T47D (cell line): ENCODE measurements at regions not wholly inside any gene's neighbourhood (a gene's known extent, or its start where the extent isn't known, plus 50 kb on each side); places are given as distances from the start of the nearest gene placed in this dataset.
"Not testable (repeated sequence)": the region's sequence is repeated elsewhere in the genome, so short reads cannot be mapped to it uniquely, and the experiment has no call there.

Experiments
- DNase-seq, 2 experiments: peaks; one replicate each; pipeline versions ENCODE4 v3.0.0 to v3.0.0-alpha.2; 2011 to 2012; ENCODE audit warnings: low read depth in 1 of 2, low spot score in 1 of 2
- JUND ChIP-seq: IDR thresholded peaks from 2 replicates; pipeline ENCODE4 v1.6.1; 2012; ENCODE audit warnings: low read depth
- in situ Hi-C: cut with HindIII; loops from 2 replicates; pipeline ENCODE4 v1.10.0; 2016; ENCODE audit warnings: low sequenced_read_pairs, low pct_unique_long_range_greater_than_20kb

- DNase-seq: no peak
- in situ Hi-C loops: no loop called here
- TF ChIP-seq JUND: no peak
These were observed 580.4 kb downstream of the ANKRD50 start for GRCh38 chr4:124132161-124132560.

DNA sequence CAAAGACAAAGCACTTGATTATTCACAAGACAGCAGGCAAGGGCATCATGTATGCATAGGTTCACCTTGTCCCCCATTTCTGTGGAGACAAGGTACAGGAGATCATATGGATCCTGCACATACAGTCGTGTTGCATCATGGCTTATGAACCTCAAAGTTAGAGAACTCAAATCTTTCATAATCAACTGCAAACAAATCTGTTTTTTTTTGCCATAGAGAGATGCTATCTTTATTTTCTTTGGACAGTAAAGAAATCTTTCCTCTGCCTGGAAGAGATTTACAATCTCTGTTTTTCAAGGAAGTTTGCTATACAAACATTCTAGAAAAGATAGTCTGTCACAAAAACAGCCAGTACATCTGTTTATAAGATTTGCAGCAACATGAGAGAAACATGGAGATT lies 578.8 kb downstream of the ANKRD50 start:
- in situ Hi-C loops: no loop called here
- TF ChIP-seq JUND: no peak
- peak in 1 of 2 experiments; percentile 16 for DNase-seq

GRCh38 chr4:124135409-124135813 lies 577.1 kb downstream of the ANKRD50 start:
- no peak for DNase-seq
- TF ChIP-seq JUND: no peak

DNA sequence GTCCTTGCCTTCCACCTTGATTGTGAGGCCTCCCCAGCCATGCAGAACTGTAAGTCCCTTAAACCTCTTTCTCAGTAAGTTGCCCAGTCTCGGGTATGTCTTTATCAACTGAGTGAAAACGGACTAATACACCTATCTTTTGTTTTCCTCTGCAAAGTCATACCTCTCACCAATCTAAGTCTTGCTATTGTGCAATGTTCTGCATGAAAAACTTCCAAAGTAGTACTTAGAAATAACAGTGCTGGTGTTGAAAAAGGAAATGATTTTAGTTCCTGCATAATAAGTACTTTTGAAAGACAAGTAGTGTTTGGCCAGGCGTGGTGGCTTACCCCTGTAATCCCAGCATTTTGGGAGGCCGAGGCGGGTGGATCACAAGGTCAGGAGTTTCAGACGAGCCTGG lies 573.5 kb downstream of the ANKRD50 start:
- TF ChIP-seq JUND: no peak
- no peak for DNase-seq
- in situ Hi-C loops: no loop called here

More at GRCh38 chr4:124135409-124135813, 577.1 kb downstream of the ANKRD50 start:
- in situ Hi-C loops: no loop called here

- TF ChIP-seq JUND: no peak
- DNase-seq: no peak
- in situ Hi-C loops: no loop called here
These were observed 568.9 kb downstream of the ANKRD50 start for GRCh38 chr4:124143632-124144031.

GRCh38 chr4:124144238-124144654 lies 568.3 kb downstream of the ANKRD50 start:
- peak in 1 of 2 experiments; percentile 1 for DNase-seq
- in situ Hi-C loops: no loop called here

GRCh38 chr4:124146068-124146467 lies 566.5 kb downstream of the ANKRD50 start:
- no peak for TF ChIP-seq JUND
- in situ Hi-C loops: no loop called here
- no peak for DNase-seq

More at GRCh38 chr4:124144238-124144654, 568.3 kb downstream of the ANKRD50 start:
- TF ChIP-seq JUND: no peak

- DNase-seq: no peak
- in situ Hi-C loops: no loop called here
- TF ChIP-seq JUND: no peak
These were observed 561.5 kb downstream of the ANKRD50 start for GRCh38 chr4:124151031-124151430.

- DNase-seq: no peak
- TF ChIP-seq JUND: no peak
- in situ Hi-C loops: no loop called here
These were observed 560.4 kb downstream of the ANKRD50 start for GRCh38 chr4:124152132-124152531.

- in situ Hi-C loops: no loop called here
- no peak for TF ChIP-seq JUND
- DNase-seq: no peak
These were observed 557.3 kb downstream of the ANKRD50 start for GRCh38 chr4:124155239-124155638.

- in situ Hi-C loops: no loop called here
- TF ChIP-seq JUND: no peak
- no peak for DNase-seq
These were observed 555.0 kb downstream of the ANKRD50 start for GRCh38 chr4:124157396-124158083.

DNA sequence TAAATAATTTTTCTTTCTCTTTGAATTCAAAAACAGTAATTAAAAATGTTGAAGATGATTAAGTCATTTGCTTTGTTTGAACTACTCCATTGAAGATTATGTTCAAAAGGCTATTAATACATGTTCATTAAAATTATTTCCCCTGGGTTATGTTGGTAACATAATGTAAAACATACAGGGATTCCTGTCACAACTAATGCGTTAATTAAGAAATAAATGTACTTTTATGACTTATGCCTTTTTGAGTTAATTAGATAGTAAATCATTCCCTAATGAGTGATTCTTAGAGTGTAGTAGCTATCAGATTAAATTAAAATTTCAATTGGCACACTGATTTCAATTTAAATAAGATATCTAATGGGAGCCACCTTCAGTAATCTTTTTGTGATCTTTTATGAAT lies 549.1 kb downstream of the ANKRD50 start:
- no peak for TF ChIP-seq JUND
- in situ Hi-C loops: no loop called here
- DNase-seq: no peak

- no peak for TF ChIP-seq JUND
- no peak for DNase-seq
- in situ Hi-C loops: no loop called here
These were observed 544.9 kb downstream of the ANKRD50 start for GRCh38 chr4:124167602-124168001.

DNA sequence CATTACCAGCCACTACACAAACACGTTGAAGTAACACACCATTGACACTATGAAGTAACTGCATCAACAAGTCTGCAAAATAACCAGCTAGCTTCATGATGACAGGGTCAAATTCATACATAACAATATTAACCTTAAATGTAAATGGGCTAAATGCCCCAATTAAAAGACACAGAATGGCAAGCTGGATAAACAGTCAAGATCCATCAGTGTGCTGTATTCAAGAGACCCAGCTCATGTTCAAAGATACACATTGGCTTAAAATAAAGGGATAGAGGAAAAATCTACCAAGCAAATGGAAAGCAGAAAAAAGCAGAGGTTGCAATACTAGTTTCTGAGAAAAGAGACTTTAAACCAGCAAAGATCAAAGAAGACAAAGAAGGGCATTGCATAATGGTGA lies 543.0 kb downstream of the ANKRD50 start:
- in situ Hi-C loops, DNase-seq: not testable (repeated sequence)
